K562 (cell line): ENCODE measurements at regions not wholly inside any gene's neighbourhood (a gene's known extent, or its start where the extent isn't known, plus 50 kb on each side); places are given as distances from the start of the nearest gene placed in this dataset.

Source experiments
- ATAC-seq: fragments of 200-7000 bp; cut with Tn5 transposase; 3 replicates; pipeline ENCODE4 v1.9.1; 2020; ENCODE audit warnings: moderate library complexity
- BruUV-seq: library from RNA; stranded (reverse); fragments of 400-500 nt; replicated peaks from 2 replicates; lab custom pipeline; 2021; lab: Mats Ljungman, UMichigan
- CTCF ChIA-PET: fragments of 300-600 bp; formaldehyde crosslinking; extraction: SDS; loops from one replicate; lab custom pipeline; 2021; ENCODE audit warnings: low intra/inter-chr PET ratio; lab: Yijun Ruan, JAX
- POLR2A ChIA-PET: fragments of 300-600, 350-650 bp; sonication (Branson Sonifier 250); formaldehyde crosslinking; extraction: SDS; loops from one replicate; lab custom pipeline; 2021; ENCODE audit warnings: antibody characterized with exemption, inconsistent platforms; lab: Yijun Ruan, JAX
- DNase-seq, 4 experiments: peaks; one replicate each; pipeline versions ENCODE4 v3.0.0 to v3.0.0-alpha.2; 2011 to 2018; ENCODE audit warnings: low spot score in 3 of 4, mixed read lengths in 3 of 4; ENCODE audit errors: extremely low read depth in 1 of 4
- FAIRE-seq: peaks from 2 replicates; lab custom pipeline; 2011; peaks lifted over from hg19 to GRCh38; lab: Jason Lieb, UNC
- H2AFZ ChIP-seq: 2 replicates; pipeline ENCODE4 v1.6.0; 2011; ENCODE audit warnings: low read depth, low read length, control low read depth, inconsistent platforms
- H3K27ac ChIP-seq: fragments of 200-600 bp; 3 replicates; pipeline ENCODE4 v1.8.0; 2011; ENCODE audit warnings: low read depth, mild to moderate bottlenecking, control low read depth, inconsistent platforms, low read length, moderate library complexity, mixed read lengths; ENCODE audit errors: extremely low read depth
- H3K27me3 ChIP-seq, 2 experiments: fragments of 300-600 bp in 1 of 2; 2 replicates in 1 of 2; 3 replicates in 1 of 2; pipeline versions ENCODE4 v1.6.0 to v1.8.0; 2011; ENCODE audit warnings: inconsistent platforms in 2 of 2, low read length in 2 of 2, mild to moderate bottlenecking in 1 of 2, mixed read lengths in 1 of 2, moderate library complexity in 1 of 2; ENCODE audit not compliant: control insufficient read depth in 2 of 2, insufficient read depth in 2 of 2
- H3K36me3 ChIP-seq: fragments of 300-600 bp; 3 replicates; pipeline ENCODE4 v1.8.0; 2011; ENCODE audit warnings: mild to moderate bottlenecking, low read length, inconsistent platforms; ENCODE audit not compliant: control insufficient read depth, insufficient read depth
- H3K4me1 ChIP-seq, 2 experiments: fragments of 200-600 bp in 1 of 2; replicated peaks in 1 of 2; 2 replicates in 1 of 2; 3 replicates in 1 of 2; pipeline versions ENCODE4 v1.5.1 to v1.8.0; 2011; ENCODE audit warnings: inconsistent platforms in 2 of 2, low read length in 2 of 2, mild to moderate bottlenecking in 1 of 2, mixed read lengths in 1 of 2, moderate library complexity in 1 of 2; ENCODE audit not compliant: control insufficient read depth in 2 of 2, insufficient read depth in 2 of 2
- H3K4me2 ChIP-seq: 2 replicates; pipeline ENCODE4 v1.6.1; 2011; ENCODE audit warnings: low read length, control low read depth, inconsistent platforms, mixed read lengths; ENCODE audit not compliant: insufficient read depth
- H3K4me3 ChIP-seq: fragments of 200-600 bp; sonication (generic), shearing (Covaris generic); 2 replicates; pipeline ENCODE4 v1.5.1; 2016; ENCODE audit warnings: control low read depth, inconsistent platforms
- H3K79me2 ChIP-seq: fragments of 200-600 bp; 3 replicates; pipeline ENCODE4 v1.8.0; 2011; ENCODE audit warnings: low read length, inconsistent platforms; ENCODE audit not compliant: control insufficient read depth, insufficient read depth
- H3K9ac ChIP-seq, 2 experiments: 2 replicates each; pipeline versions ENCODE4 v1.6.0 to v1.6.1; 2011; ENCODE audit warnings: low read depth in 2 of 2, low read length in 2 of 2, control low read depth in 1 of 2, inconsistent platforms in 1 of 2, mild to moderate bottlenecking in 1 of 2, mixed read lengths in 1 of 2; ENCODE audit not compliant: insufficient read depth in 1 of 2
- H3K9me1 ChIP-seq: one replicate; pipeline ENCODE4 v1.6.0; 2011; ENCODE audit warnings: inconsistent platforms, mild to moderate bottlenecking, low read length, moderate library complexity; ENCODE audit not compliant: control insufficient read depth, insufficient read depth
- H3K9me3 ChIP-seq: replicated peaks from 2 replicates; pipeline ENCODE4 v1.5.1; 2011; ENCODE audit warnings: low read depth, low read length, inconsistent platforms; ENCODE audit not compliant: control insufficient read depth, insufficient read depth
- H4K20me1 ChIP-seq: replicated peaks from 2 replicates; pipeline ENCODE4 v1.6.1; 2011; ENCODE audit warnings: low read length, inconsistent platforms, mixed read lengths; ENCODE audit not compliant: control insufficient read depth, insufficient read depth
- AFF4 ChIP-seq: sonication (generic); formaldehyde crosslinking; IDR thresholded peaks from 2 replicates; pipeline ENCODE4 v1.8.0; 2023; ENCODE audit warnings: mild to moderate bottlenecking, missing genetic modification reagents
- BHLHE40 ChIP-seq: IDR thresholded peaks from 2 replicates; pipeline ENCODE4 v1.6.1; 2011; ENCODE audit warnings: low read length, improper control_type of control experiment
- CBFA2T2 ChIP-seq: fragments of 450-650 bp; conservative IDR thresholded peaks from 2 replicates; pipeline ENCODE4 v1.6.1; 2017; ENCODE audit warnings: mild to moderate bottlenecking
- ELK3 ChIP-seq: fragments of 450-650 bp; formaldehyde crosslinking; IDR thresholded peaks from 2 replicates; pipeline ENCODE4 v1.4.0; 2020; ENCODE audit warnings: mild to moderate bottlenecking
- GATA2 ChIP-seq: sonication (generic); formaldehyde crosslinking; IDR thresholded peaks from 2 replicates; pipeline ENCODE4 v1.4.0; 2020; ENCODE audit warnings: mild to moderate bottlenecking, missing genetic modification reagents
- KLF13 ChIP-seq: fragments of 450-650 bp; IDR thresholded peaks from 2 replicates; pipeline ENCODE4 v1.6.1; 2016; ENCODE audit warnings: missing genetic modification characterization, low read depth, mild to moderate bottlenecking, missing compliant biosample characterization, moderate library complexity, borderline replicate concordance
- MEIS2 ChIP-seq: fragments of 450-650 bp; IDR thresholded peaks from 2 replicates; pipeline ENCODE4 v1.6.1; 2014; ENCODE audit warnings: mild to moderate bottlenecking; ENCODE audit not compliant: partially characterized antibody
- NFIC ChIP-seq: fragments of 450-650 bp; IDR thresholded peaks from 2 replicates; pipeline ENCODE4 v1.6.1; 2017; ENCODE audit warnings: mild to moderate bottlenecking, inconsistent platforms
- RFX7 ChIP-seq: fragments of 250-450 bp; sonication (Bioruptor Pico); IDR thresholded peaks from 2 replicates; pipeline ENCODE4 v1.5.1; 2021; ENCODE audit warnings: mild to moderate bottlenecking
- SMAD4 ChIP-seq: fragments of 250-450 bp; sonication (Bioruptor Pico); conservative IDR thresholded peaks from 2 replicates; pipeline ENCODE4 v1.8.0; 2021; ENCODE audit warnings: inconsistent platforms, mild to moderate bottlenecking, moderate library complexity
- SMARCA4 ChIP-seq: fragments of 450-650 bp; IDR thresholded peaks from 2 replicates; pipeline ENCODE4 v1.6.1; 2016
- TAL1 ChIP-seq: fragments of 450-650 bp; IDR thresholded peaks from 2 replicates; pipeline ENCODE4 v1.6.1; 2016; ENCODE audit warnings: mild to moderate bottlenecking
- XRCC5 ChIP-seq: fragments of 200-400 bp; formaldehyde crosslinking; IDR thresholded peaks from 2 replicates; pipeline ENCODE4 v1.6.1; 2017; ENCODE audit warnings: low read depth, mild to moderate bottlenecking, low read length
- ZNF316 ChIP-seq: fragments of 450-650 bp; IDR thresholded peaks from 2 replicates; pipeline ENCODE4 v1.6.1; 2016
- ZNF436 ChIP-seq: fragments of 250-450, 450-650 bp; sonication (Bioruptor Pico); formaldehyde crosslinking; IDR thresholded peaks from 2 replicates; pipeline ENCODE4 v1.7.0; 2020; ENCODE audit warnings: mild to moderate bottlenecking
- ZNF583 ChIP-seq: fragments of 250-450 bp; sonication (Bioruptor Pico); IDR thresholded peaks from 2 replicates; pipeline ENCODE4 v1.4.0; 2020
- ZNF639 ChIP-seq, 2 experiments: fragments of 200-800 bp in 1 of 2; sonication (Bioruptor generic) in 1 of 2; sonication (generic) in 1 of 2; formaldehyde crosslinking in 1 of 2; IDR thresholded peaks in 1 of 2; conservative IDR thresholded peaks in 1 of 2; 2 replicates each; pipeline versions ENCODE4 v1.5.0 to v1.6.1; 2016 to 2020; ENCODE audit warnings: missing compliant biosample characterization in 1 of 2, missing genetic modification characterization in 1 of 2, missing genetic modification reagents in 1 of 2
- in situ Hi-C: fragments of 300-500 bp; cut with MboI; formaldehyde crosslinking; loops from 4 replicates; pipeline ENCODE4 v1.15.0; 2018; ENCODE audit warnings: inconsistent platforms, mixed read lengths
- intact Hi-C: fragments of 100-400 bp; cut with micrococcal nuclease; formaldehyde crosslinking; loops from 2 replicates; pipeline ENCODE4 v1.14.2; 2022

- TF ChIP-seq MEIS2: no peak
- no peak for TF ChIP-seq SMAD4
- TF ChIP-seq BHLHE40: no peak
Measured at GRCh38 chr2:180707175-180707883, 273.1 kb upstream of the UBE2E3 start (continued).

- no peaks in the 10 kb centered on the region for H3K9me1 ChIP-seq
- peaks cover 0 to 11% of the 10 kb centered on the region in 2 experiments; a peak in 1 of 5 replicates for H3K4me1 ChIP-seq
- H3K4me3 ChIP-seq: no peak overlapping the region
- no TSS peak for BruUV-seq
- FAIRE-seq (peak; percentile 11), DNase-seq (peak in 2 of 4 experiments; percentile 10 to 38), ATAC-seq (peak; percentile 68)
- ChIA-PET CTCF (no interaction called here), POLR2A (interaction anchor here (0.6 to 1.0 kb wide), 3 partner anchors 9 to 628 kb away, joined by 3 read pairs; no protein-coding TSS in a partner anchor)
- H3K27ac ChIP-seq: 0 out of 3 replicates have a peak overlapping the region, but pooled peaks have one; percentile 3
- H4K20me1 ChIP-seq: no peaks in the 10 kb centered on the region
- H2AFZ ChIP-seq: no peak overlapping the region
- no peaks in the 10 kb centered on the region for H3K36me3 ChIP-seq
- peaks cover 10% of the 10 kb centered on the region; the same call in 2 of the 3 replicates for H3K79me2 ChIP-seq
- in situ Hi-C loops (no loop called here), intact Hi-C loops (no loop called here)
- H3K4me2 ChIP-seq: no peak overlapping the region
- H3K9ac ChIP-seq: no peak overlapping the region
- H3K27me3 ChIP-seq: no peaks in the 10 kb centered on the region
- no peaks in the 10 kb centered on the region for H3K9me3 ChIP-seq
- TF ChIP-seq AFF4 (CRISPR knock-in tag) (no peak), GATA2 (CRISPR knock-in tag) (no peak), ZNF436 (no peak), RFX7 (CRISPR knock-in tag) (no peak), ZNF316 (no peak), CBFA2T2 (peak; percentile 47), XRCC5 (no peak), ZNF583 (no peak), ZNF639 (CRISPR knock-in tag; conservative IDR thresholded peaks at IDR 0.05 in 1 of 2, IDR thresholded peaks at IDR 0.05 in 1 of 2) (no peak), TAL1 (peak; percentile 37), NFIC (0 out of 2 replicates have a peak, but pooled peaks have one; percentile 6), ELK3 (CRISPR knock-in tag) (no peak), SMARCA4 (0 out of 2 replicates have a peak, but pooled peaks have one; percentile 22), KLF13 (no peak)
Measured at GRCh38 chr2:180706694-180707093, 273.7 kb upstream of the UBE2E3 start.
